ENCODE measurements at regions not wholly inside any gene's neighbourhood (a gene's known extent, or its start where the extent isn't known, plus 50 kb on each side); places are given as distances from the start of the nearest gene placed in this dataset.

DNA sequence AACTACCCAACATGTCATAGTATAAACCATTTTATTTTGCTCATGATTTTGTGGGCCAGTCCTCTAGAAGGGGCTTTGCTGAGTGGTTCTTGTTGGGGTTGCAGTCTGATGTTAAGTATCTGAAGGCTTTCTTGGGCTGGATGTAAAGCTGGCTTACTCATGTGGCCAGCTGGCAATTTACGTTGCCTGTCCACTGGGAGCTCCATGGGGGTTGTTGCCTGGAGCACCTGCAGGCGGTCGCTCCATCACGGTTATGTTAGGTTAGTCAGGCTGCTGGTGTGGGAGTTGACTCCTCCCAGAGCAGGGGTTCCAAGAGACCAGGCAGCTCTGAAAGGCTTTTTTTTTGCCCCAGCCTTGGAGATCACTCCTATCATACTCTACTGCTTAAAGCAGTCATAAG is 98.1 kb downstream of the NR1D2 start:
- TF ChIP-seq ZNF274 (IDR thresholded peaks at IDR 0.05; ENCODE audit: low read depth, low read length) = no peak
- no peak for TF ChIP-seq EZH2phosphoT487 (IDR thresholded peaks at IDR 0.05; ENCODE audit: borderline replicate concordance)
- TF ChIP-seq, protein P1, sequence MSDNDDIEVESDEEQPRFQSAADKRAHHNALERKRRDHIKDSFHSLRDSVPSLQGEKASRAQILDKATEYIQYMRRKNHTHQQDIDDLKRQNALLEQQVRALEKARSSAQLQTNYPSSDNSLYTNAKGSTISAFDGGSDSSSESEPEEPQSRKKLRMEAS (IDR thresholded peaks at IDR 0.05) = no peak
- TF ChIP-seq, protein P2, sequence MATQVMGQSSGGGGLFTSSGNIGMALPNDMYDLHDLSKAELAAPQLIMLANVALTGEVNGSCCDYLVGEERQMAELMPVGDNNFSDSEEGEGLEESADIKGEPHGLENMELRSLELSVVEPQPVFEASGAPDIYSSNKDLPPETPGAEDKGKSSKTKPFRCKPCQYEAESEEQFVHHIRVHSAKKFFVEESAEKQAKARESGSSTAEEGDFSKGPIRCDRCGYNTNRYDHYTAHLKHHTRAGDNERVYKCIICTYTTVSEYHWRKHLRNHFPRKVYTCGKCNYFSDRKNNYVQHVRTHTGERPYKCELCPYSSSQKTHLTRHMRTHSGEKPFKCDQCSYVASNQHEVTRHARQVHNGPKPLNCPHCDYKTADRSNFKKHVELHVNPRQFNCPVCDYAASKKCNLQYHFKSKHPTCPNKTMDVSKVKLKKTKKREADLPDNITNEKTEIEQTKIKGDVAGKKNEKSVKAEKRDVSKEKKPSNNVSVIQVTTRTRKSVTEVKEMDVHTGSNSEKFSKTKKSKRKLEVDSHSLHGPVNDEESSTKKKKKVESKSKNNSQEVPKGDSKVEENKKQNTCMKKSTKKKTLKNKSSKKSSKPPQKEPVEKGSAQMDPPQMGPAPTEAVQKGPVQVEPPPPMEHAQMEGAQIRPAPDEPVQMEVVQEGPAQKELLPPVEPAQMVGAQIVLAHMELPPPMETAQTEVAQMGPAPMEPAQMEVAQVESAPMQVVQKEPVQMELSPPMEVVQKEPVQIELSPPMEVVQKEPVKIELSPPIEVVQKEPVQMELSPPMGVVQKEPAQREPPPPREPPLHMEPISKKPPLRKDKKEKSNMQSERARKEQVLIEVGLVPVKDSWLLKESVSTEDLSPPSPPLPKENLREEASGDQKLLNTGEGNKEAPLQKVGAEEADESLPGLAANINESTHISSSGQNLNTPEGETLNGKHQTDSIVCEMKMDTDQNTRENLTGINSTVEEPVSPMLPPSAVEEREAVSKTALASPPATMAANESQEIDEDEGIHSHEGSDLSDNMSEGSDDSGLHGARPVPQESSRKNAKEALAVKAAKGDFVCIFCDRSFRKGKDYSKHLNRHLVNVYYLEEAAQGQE (IDR thresholded peaks at IDR 0.05; ENCODE audit: low read depth) = no peak
- TF ChIP-seq POLR2AphosphoS5 (IDR thresholded peaks at IDR 0.05; ENCODE audit: low read depth, low read length) = no peak
- TF ChIP-seq TCF7L2 (IDR thresholded peaks at IDR 0.05; ENCODE audit: borderline replicate concordance, extremely low read depth, insufficient read depth, insufficient read length) = no peak
- TF ChIP-seq, protein P3, sequence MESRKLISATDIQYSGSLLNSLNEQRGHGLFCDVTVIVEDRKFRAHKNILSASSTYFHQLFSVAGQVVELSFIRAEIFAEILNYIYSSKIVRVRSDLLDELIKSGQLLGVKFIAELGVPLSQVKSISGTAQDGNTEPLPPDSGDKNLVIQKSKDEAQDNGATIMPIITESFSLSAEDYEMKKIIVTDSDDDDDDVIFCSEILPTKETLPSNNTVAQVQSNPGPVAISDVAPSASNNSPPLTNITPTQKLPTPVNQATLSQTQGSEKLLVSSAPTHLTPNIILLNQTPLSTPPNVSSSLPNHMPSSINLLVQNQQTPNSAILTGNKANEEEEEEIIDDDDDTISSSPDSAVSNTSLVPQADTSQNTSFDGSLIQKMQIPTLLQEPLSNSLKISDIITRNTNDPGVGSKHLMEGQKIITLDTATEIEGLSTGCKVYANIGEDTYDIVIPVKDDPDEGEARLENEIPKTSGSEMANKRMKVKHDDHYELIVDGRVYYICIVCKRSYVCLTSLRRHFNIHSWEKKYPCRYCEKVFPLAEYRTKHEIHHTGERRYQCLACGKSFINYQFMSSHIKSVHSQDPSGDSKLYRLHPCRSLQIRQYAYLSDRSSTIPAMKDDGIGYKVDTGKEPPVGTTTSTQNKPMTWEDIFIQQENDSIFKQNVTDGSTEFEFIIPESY (IDR thresholded peaks at IDR 0.05; ENCODE audit: extremely low read depth, insufficient replicate concordance, low read length) = no peak
- no peak for TF ChIP-seq POLR2A (IDR thresholded peaks at IDR 0.05; ENCODE audit: borderline replicate concordance, extremely low read depth, insufficient read depth, insufficient read length)
